GM10266 (cell line): ENCODE measurements at regions not wholly inside any gene's neighbourhood (a gene's known extent, or its start where the extent isn't known, plus 50 kb on each side); places are given as distances from the start of the nearest gene placed in this dataset.

Experiments
- DNase-seq: peaks from one replicate; pipeline ENCODE4 v3.0.0; 2012; ENCODE audit errors: extremely low spot score
- TF ChIP-seq, protein P1 (sequence below): IDR thresholded peaks from 2 replicates; pipeline ENCODE4 v1.5.1; 2012; ENCODE audit warnings: mild to moderate bottlenecking, low read depth; ENCODE audit not compliant: control insufficient read depth, insufficient read depth; ENCODE audit errors: missing control alignments

GRCh38 chr6:88380083-88380482 is 213.9 kb upstream of the CNR1 start:
- no peak for DNase-seq
- TF ChIP-seq, protein P1, sequence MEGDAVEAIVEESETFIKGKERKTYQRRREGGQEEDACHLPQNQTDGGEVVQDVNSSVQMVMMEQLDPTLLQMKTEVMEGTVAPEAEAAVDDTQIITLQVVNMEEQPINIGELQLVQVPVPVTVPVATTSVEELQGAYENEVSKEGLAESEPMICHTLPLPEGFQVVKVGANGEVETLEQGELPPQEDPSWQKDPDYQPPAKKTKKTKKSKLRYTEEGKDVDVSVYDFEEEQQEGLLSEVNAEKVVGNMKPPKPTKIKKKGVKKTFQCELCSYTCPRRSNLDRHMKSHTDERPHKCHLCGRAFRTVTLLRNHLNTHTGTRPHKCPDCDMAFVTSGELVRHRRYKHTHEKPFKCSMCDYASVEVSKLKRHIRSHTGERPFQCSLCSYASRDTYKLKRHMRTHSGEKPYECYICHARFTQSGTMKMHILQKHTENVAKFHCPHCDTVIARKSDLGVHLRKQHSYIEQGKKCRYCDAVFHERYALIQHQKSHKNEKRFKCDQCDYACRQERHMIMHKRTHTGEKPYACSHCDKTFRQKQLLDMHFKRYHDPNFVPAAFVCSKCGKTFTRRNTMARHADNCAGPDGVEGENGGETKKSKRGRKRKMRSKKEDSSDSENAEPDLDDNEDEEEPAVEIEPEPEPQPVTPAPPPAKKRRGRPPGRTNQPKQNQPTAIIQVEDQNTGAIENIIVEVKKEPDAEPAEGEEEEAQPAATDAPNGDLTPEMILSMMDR: no peak

GRCh38 chr6:88378639-88379038 is 212.5 kb upstream of the CNR1 start:
- no peak for DNase-seq
- TF ChIP-seq, protein P1: no peak

- no peak for DNase-seq
- TF ChIP-seq, protein P1: no peak
Observed at GRCh38 chr6:88377976-88378568, 211.9 kb upstream of the CNR1 start.

DNA sequence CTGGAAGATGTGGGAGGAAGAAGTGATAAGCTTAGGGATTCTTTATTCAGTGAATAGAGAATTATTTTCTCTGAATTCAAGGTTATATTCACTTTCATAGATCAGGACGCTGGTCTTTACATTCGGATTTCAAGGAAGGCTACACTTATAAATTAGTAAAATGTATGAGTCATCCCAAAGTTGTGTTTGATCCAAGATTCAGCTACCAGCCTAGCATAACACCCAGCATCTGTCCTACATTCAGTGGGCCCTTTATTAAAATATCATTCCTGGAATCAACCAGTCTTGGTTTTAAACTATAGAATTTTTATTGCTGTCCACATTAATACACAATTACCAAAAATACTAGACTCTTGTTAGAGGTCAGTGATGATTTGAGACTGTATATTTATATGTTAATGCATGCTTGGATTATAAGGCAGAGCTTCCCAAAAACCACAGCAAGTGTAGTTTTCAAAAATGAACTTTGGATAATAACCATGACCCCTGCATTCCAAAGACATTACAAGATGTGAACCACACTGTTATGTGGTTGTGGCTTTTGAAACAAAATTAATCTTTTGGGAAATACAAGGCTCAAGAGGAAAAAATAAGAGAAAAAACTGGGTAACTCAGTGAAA is 210.7 kb upstream of the CNR1 start:
- DNase-seq: no peak
- TF ChIP-seq, protein P1: no peak

- no peak for DNase-seq
- TF ChIP-seq, protein P1: no peak
Observed at GRCh38 chr6:88376197-88376596, 210.1 kb upstream of the CNR1 start.

DNA sequence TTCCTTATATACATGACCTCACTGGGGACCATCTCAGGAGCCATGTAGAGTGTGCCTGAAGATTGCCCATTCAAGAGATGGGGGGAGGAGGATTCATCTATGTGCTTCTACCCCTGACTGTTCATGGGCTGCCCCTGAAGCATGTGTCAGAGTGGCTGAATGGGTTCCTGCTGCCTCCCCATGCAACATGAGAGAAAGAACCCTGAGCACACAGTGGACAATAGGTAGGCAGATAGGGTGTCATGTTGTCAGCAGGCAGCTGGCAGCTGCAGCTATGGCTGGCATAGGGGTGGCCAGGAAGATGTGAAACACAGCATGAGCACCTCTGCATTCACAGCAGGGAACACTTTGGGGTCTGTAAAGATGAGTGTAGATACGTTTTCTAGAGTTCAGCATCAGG is 208.4 kb upstream of the CNR1 start:
- TF ChIP-seq, protein P1: no peak

DNA sequence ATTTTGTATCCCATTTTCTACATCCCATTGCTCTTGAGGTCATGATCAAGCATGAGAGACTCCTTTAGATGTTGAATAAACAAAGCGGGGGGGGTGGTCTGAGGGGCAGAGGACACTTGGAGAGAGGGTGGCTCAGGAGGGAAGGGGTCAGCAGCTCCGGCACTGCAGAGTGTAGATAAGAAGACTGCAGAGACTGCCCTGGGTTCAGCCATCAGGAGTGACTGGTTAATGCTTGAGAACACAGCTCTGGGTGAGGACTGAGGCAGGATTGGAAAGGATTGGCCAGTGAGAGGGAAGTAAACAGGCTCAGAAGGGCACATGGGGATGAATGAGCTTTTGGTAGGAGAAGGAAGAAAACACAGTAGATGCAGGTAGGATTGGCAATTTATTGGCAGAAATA is 205.3 kb upstream of the CNR1 start:
- TF ChIP-seq, protein P1: no peak
- no peak for DNase-seq

More for the DNA sequence above, 208.4 kb upstream of the CNR1 start:
- no peak for DNase-seq
